ENCODE measurements at regions not wholly inside any gene's neighbourhood (a gene's known extent, or its start where the extent isn't known, plus 50 kb on each side); places are given as distances from the start of the nearest gene placed in this dataset.
"Not testable (repeated sequence)": the region's sequence is repeated elsewhere in the genome, so short reads cannot be mapped to it uniquely, and the experiment has no call there.

- TF ChIP-seq CTCF (IDR thresholded peaks at IDR 0.05; ENCODE audit: low read depth, low read length): no peak
- no peak for DNase-seq (ENCODE audit: extremely low read depth, low read depth)
Observed at GRCh38 chr9:87381746-87382145, 115.9 kb upstream of the DAPK1 start.

GRCh38 chr9:87382900-87383299 is 114.8 kb upstream of the DAPK1 start:
- DNase-seq (ENCODE audit: extremely low read depth, low read depth): no peak
- no peak for TF ChIP-seq CTCF (IDR thresholded peaks at IDR 0.05; ENCODE audit: low read depth, low read length)

- DNase-seq (ENCODE audit: extremely low read depth, low read depth): no peak
Observed at GRCh38 chr9:87383344-87384150, 114.1 kb upstream of the DAPK1 start.

GRCh38 chr9:87386490-87387025 is 111.1 kb upstream of the DAPK1 start:
- no peak for TF ChIP-seq CTCF (IDR thresholded peaks at IDR 0.05; ENCODE audit: low read depth, low read length)
- DNase-seq (ENCODE audit: extremely low read depth, low read depth): no peak

More at GRCh38 chr9:87383344-87384150, 114.1 kb upstream of the DAPK1 start:
- no peak for TF ChIP-seq CTCF (IDR thresholded peaks at IDR 0.05; ENCODE audit: low read depth, low read length)

GRCh38 chr9:87387351-87388011 is 110.2 kb upstream of the DAPK1 start:
- no peak for DNase-seq (ENCODE audit: extremely low read depth, low read depth)
- TF ChIP-seq CTCF (IDR thresholded peaks at IDR 0.05; ENCODE audit: low read depth, low read length): no peak

GRCh38 chr9:87388708-87389107 is 109.0 kb upstream of the DAPK1 start:
- DNase-seq (ENCODE audit: extremely low read depth, low read depth): not testable (repeated sequence)

- no peak for TF ChIP-seq CTCF (IDR thresholded peaks at IDR 0.05; ENCODE audit: low read depth, low read length)
- no peak for DNase-seq (ENCODE audit: extremely low read depth, low read depth)
Observed at GRCh38 chr9:87389936-87390335, 107.7 kb upstream of the DAPK1 start.

Measured in AG09319 (cell line).